HG03060 (cell line): ENCODE measurements at regions not wholly inside any gene's neighbourhood (a gene's known extent, or its start where the extent isn't known, plus 50 kb on each side); places are given as distances from the start of the nearest gene placed in this dataset.
"Not testable (repeated sequence)": the region's sequence is repeated elsewhere in the genome, so short reads cannot be mapped to it uniquely, and the experiment has no call there.

Experiments
- ATAC-seq: cut with Tn5 transposase; IDR thresholded peaks from one replicate; pipeline ENCODE4 v1.9.1; 2021; ENCODE audit warnings: low read depth, moderate number of reproducible peaks; ENCODE audit not compliant: unreplicated experiment

DNA sequence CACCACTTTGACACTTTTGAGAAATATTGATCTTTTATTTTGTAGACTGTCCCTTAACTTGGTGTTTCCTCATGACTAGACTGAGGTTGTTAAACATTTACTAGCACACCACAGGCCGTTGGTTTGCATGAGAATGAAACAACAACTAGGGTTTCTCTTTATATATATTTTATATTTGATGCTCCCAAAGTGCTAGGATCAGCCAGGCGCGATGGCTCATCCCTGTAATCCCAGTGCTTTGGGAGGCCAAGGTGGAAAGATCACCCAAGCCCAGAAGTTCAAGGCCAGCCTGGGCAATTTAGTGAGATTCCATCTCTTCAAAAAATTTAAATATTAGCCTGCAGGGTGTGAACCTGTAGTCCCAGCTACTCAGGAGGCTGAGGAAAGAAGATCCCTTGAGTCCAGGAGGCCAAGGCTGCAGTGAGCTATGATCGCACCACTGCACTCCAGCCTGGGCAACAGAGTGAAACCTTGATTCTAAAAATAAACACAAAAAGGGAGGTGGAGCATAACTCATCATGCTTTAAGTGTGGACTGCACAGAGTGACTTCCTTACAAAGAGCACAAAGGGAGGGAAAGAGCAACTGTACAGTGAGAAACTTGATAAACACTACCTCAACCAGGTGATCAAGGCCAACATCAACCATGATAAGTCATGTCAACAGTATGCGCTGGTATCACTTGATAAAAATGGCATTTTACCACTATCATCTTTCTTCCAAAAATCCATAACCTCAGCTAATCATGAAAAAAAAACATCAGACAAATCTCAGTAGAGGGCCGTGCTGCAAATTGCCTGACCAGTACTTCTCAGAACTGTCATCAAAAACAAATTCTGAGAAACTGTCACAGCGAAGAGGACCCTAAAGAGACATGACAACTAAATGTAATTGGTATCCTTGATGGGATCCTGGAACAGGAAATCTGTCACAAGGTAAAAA is 72.8 kb upstream of the ATF7IP2 start:
- peak; percentile 77 for ATAC-seq

DNA sequence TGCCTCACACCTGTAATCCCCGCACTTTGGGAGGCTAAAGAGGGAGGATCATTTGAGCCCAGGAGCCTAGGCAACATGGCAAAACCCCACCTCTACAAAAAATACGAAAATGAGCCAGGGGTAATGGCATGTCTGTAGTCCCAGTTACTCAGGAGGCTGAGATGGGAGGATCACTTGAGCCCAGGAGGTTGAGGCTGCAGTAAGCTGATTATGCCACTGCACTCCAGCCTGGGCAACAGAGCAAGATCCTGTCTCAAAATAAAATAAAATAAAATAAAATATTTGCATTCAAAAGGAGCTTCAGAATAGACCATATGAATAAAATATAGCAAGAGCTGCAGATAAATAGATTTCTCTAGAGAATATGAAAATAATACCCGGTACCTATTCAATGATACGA is 71.5 kb upstream of the ATF7IP2 start:
- ATAC-seq: no peak

DNA sequence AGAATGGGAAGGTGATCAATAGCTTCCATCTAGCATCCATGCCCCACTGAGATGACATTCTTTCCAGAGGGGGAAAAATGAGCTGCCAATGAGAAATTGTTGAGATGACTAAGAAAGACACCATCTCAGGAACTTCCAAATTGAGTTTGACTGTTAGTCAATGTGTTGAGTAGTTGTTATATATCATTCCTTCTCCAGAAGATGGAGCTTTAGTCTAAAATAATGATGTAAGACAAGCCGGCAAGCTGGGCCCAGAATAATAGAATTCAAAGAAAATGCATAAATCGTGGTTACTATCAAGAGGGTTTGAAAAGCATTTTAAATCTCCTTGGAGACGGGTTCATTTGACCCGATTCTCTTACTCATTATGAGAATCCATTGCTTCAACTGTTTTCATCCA is 71.0 kb upstream of the ATF7IP2 start:
- no peak for ATAC-seq

DNA sequence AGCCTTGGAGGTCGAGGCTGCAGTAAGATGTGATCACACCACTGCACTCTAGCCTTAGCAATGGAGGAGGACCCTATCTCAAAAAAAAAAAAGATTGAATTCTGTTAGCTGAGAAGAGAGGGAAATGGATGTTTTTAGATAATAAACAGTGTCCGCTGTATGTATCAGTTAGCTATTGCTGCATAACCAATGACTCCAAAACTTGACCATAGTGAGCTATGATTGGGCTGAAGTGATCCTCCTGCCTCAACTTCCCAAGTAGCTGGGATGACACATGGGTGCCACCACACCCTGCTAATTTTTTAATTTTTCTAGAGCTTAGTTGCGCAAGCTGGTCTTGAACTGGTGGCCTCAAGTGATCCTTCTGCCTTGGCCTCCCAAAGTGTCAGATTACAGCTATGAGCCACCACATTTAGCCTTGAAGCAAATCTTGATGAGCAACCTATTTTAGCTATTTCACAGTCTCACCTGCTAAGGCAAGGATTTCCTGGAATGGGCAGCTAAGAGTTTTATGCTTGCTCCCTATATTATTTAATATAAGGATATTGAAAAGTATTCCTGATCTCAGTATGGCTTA is 68.3 kb upstream of the ATF7IP2 start:
- no peak for ATAC-seq

DNA sequence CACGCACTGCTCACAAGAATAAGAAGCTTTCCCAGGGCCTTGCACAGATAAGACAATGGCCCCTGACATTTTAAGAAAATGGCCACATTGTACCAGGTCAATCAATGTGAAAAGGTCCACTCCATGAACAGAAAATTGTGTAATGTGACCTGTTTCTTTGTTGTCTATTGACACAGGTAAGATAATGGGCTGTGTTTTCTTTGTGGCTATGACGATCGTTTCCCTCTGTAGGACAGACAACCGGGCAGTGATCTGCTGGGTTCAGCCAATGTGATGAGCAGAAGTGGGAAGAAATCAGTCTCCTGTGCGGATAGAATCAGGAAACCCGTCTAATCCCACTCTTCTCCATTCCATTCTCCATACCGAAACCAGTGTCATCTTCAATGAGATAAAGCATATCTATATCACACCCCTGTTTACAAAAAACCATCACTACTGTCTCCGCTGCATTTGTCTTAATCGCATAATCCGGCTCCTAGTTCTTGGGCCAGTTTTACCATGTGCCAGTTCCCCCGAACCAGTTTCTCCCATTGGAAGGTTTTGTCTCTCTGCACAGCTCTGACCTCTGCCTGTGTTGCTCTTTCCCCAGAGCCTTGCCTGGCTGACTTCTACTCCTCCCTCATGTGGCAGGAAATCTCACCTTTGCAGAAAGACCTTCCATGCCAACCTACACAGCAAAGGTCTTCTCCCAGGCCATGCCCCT is 66.9 kb upstream of the ATF7IP2 start:
- no peak for ATAC-seq

DNA sequence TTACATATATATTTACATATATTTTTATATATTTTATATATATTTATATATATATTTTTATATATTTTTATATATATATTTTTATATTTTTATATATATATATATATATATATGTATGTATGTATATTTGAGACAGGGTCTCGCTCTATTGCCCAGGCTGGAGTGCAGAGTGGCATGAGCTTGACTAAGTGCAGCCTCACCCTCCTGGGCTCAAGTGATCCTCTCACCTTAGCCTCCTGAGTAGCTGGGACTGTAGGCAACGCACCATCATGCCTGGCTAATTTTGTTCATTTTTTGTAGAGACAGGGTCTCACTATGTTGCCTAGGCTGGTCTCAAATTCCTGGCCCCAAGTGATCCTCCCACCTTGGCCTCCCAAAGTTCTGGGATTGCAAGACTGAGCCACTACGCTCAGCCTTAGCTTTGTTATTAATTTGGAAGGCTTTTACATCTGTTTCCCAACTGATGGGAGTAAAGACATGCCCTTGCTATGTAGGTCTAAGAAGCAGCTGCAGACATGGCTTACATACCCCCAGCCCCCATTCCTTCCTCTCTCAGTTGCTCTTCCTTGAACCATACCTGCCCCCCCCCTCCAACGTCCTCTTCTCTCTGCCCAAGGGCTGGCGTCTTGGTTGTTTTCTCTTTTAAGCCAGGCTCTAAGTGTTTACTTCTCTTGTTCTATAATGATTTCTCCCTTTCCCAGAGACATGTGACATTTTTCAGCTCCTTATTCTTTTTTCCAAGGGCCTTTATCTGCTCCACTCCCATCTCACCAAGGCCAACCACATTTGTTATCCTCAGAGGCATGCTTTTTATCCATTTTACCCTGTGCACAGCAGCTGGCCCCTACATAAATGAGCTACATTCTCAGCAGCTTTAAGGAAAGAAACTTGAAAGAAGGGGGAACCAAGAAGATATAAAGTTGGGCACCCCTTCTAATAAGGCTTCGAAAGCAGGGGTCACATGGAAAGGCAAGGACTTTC is 64.2 kb upstream of the ATF7IP2 start:
- no peak for ATAC-seq

DNA sequence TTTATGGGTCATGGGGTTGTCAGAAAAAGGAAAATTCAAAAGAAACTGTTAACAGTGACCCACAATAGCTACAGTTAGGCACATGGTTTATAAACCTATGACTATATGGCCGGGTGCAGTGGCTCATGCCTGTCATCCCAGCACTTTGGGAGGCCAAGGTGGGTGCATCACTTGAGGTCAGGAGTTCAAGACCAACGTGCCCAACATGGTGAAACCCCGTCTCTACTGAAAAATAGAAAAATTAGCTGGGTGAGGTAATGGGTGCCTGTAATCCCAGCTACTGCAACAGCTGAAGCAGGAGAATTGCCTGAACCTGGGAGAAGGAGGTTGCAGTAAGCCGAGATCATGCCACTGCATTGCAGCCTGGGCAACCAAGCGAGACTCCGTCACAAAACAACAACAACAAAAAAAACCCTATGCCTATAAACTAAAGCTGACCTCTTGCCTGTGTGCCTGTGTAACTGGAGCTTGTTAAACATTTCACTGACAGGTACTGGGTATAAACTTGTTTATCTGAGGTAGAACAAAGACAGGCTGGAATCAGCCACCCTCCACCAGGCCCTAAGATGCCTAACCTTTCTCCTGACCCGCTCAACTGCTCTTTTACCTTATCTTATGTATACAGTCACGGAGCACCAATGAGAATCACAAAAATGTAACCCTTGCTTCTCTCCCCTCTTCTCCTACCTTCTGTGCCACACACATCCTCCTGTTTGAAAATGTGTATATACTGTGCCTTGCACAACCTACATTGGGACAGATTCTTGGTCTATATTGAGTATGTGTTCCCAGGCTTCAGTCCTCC is 62.9 kb upstream of the ATF7IP2 start:
- ATAC-seq: no peak

DNA sequence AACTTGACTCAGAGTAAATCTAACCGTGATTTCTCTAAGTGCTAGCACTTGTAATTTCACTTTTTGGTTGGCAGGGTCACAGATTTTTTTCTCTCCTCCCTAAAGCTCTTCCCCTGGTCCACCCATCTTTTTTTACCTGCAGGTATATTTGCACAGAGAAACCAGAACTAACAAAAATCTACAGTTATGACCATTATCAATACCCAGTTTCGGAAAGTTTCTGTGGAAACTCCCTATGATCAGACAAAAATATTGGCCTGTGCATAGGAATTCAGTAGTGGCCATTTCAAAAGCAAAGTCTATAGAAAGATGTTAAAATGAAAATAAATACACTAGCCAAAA is 62.4 kb upstream of the ATF7IP2 start:
- no peak for ATAC-seq

DNA sequence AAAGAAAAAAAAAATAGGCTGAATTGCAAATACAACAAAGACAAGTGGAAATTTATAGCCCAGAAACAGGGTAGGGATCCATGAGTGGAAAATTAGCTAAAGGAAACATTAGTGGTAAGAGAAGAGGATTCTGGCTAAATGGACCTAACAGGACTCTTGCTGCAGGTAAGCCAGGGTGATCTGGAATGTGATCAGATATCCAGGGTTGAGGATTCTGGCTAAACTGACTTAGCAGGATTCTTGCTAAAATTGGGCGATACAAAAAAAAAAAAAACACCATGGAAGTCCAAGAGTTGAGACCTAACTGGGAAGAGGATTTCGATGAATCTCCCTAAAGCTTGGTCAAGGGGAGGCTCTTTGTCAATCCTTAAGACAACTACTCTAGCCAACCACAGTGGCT is 61.7 kb upstream of the ATF7IP2 start:
- ATAC-seq: no peak

DNA sequence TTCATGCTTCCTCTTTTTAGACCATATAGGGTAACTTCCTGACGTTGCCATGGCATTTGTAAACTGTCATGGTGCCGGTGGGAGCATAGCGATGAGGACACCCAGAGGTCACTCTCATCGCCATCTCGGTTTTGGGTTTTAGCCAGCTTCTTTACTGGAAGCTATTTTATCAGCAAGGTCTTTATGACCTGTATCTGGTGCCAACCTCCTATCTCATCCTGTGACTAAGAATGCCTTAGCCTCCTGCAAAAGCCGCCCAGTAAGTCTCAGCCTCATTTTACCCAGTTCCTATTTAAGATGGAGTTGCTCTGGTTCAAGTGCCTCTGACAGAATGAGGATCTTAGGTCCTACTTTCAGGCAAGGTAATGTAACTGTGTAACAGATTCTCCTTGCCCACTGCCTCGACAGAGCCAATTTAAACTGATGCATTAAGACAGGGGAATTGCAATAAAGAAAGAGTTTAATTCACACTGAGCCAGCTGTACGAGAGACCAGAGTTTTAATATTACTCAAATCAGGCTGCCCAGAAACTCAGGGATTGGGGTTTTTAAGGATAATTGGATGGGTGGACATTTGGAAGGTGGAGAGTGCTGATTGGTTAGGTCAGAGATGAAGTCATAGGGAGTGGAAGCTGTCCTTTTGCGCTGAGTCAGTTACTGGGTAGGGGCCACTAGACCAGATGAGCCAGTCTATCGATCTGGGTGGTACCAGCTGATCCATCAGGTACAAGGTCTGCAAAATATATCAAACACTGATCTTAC is 59.9 kb upstream of the ATF7IP2 start:
- ATAC-seq: no peak

DNA sequence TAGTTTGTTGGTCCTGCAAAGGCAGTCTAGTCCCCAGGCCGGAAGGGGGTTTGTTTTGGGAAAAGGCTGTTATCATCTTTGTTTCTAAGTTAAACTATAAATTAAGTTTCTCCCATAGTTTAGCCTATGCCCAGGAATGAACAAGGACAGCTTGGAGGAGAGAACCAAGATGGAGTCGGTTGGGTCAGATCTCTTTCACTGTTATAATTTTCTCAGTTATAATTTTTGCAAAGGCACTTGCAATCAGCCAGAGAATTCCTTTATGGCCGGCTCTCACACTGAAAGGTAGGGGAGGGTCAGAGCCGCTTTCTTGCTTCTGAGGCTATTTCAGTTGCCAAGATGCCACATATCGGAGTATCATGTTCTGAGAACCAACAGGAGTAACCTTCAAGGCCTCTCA is 59.2 kb upstream of the ATF7IP2 start:
- ATAC-seq: no peak

DNA sequence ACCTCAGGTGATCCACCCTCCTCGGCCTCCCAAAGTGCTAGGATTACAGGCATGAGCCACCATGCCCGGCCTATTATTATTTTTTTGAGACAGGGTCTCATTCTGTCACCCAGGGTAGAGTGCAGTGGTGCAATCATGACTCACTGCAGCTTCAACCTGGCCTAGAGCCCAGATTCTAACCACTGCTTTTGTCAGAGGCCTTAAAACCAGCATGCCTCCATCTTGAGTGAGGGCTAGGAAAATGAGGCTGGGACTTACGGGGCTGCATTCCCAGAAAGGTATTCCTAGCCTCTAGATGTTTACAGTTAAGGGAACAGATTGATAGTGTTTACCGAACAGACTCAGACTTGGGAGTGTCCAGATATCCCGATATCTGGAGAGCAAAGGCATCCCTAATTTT is 57.6 kb upstream of the ATF7IP2 start:
- not testable (repeated sequence) for ATAC-seq

DNA sequence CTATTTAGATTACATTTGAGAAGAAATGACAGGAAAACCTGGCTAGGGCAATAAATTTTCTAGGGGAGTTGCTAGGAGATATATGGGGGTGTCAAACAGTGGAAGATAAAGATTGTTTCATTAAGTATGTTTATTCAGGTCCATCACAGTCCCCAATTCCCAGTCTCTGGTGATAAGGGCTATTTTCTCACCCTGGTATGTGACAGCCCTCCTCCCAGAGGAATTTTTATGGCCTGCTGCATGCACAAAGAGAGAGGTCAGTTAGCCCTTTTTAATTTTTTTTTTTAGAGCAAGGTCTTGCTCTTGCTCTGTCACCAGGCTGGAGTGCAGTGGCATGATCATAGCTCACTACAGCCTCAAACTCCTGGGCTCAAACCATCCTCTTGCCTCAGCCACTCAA is 53.6 kb upstream of the ATF7IP2 start:
- ATAC-seq: no peak

DNA sequence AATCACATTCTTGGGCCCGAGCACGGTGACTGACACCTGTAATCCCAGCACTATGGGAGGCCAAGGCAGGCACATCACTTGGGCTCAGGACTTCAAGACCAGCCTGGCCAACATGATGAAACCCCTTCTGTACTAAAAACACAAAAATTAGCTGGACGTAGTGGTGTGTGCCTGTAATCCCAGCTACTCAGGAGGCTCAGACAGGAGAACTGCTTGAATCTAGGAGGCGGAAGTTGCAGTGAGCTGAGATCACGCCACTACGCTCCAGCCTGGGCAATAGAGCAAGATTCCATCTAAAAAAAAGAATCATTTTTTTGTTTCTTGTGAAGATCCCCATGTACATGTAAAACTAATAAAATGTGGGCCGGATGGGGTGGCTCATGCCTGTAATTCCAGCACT is 53.1 kb upstream of the ATF7IP2 start:
- no peak for ATAC-seq

DNA sequence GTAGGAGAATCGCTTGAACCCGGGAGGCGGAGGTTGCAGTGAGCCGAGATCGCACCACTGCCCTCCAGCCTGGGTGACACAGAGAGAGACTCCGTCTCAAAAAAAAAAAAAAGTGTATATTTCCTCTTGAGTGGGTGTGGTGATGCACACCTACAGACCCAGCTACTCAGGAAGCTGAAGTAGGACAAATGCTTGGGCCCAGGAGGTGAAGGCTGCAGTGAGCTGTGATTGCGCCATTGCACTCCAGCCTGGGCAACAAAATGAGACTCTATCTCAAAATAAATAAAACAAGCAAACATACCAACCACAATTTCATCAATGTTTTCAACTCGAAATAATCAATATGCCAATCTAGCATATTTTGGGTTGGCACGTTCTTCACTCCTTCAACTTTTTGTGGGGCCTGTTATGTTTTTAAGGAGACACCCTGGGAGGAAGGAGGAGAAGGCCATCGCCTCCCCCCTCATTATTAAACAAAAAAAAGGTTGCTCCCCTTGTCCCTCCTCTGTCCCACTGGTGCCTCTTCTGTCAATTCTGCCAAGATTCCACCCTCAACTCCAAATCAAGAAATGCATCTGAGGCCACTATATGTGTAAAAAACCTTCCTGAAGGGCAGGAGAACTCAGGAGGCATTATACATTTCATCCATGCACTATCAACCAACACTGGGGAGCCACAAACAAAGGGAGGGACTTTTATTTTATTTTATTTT is 52.4 kb upstream of the ATF7IP2 start:
- no peak for ATAC-seq

DNA sequence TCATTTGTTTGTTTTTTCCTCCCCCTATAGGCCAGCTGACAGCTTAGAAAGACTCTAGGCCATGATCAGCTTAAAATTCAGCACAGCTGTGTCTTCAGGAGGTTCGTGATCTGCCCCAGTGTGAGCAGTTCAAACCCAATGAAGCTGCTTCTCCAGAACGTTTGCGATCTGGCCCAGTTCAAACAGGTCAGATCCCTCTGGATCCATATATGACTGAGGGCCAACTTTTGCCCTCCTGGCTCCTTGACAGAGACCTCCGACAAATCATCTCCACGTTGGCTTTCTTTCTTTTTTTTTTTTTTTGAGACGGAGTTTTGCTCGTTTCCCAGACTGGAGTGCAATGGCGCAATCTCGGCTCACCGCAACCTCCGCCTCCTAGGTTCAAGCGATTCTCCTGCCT is 50.2 kb upstream of the ATF7IP2 start:
- ATAC-seq: no peak
